Adrenal gland (tissue), 9 donors: ENCODE measurements at regions not wholly inside any gene's neighbourhood (a gene's known extent, or its start where the extent isn't known, plus 50 kb on each side); places are given as distances from the start of the nearest gene placed in this dataset.

Experiments
- DNase-seq, 7 donors: peaks; one replicate each; pipeline ENCODE4 v3.0.0-alpha.2; 2019 to 2020
- H3K27ac ChIP-seq, 5 donors: fragments of 200-600 bp; sonication (generic) in 4 of 5; 1 replicate in 3 of 5; 2 replicates in 2 of 5; pipeline versions ENCODE4 v1.5.1 to v1.8.0; 2016 to 2020; ENCODE audit warnings: mild to moderate bottlenecking in 1 of 5
- H3K27me3 ChIP-seq: fragments of 200-600 bp; 2 replicates; pipeline ENCODE4 v1.8.0; 2021
- H3K36me3 ChIP-seq, 2 donors: fragments of 200-600 bp; replicated peaks in 1 of 2; 1 replicate in 1 of 2; 2 replicates in 1 of 2; pipeline versions ENCODE4 v1.5.1 to v1.8.0; 2018 to 2022
- H3K4me1 ChIP-seq, 2 donors: fragments of 200-600 bp; replicated peaks in 1 of 2; 1 replicate in 1 of 2; 2 replicates in 1 of 2; pipeline versions ENCODE4 v1.5.1 to v1.8.0; 2018 to 2021
- H3K4me3 ChIP-seq, 4 donors: fragments of 200-600 bp; sonication (generic) in 3 of 4; one replicate each; pipeline ENCODE4 v1.5.1; 2016 to 2018
- H3K9me3 ChIP-seq, 3 donors: fragments of 200-600 bp; sonication (generic) in 1 of 3; replicated peaks in 1 of 3; 1 replicate in 2 of 3; 2 replicates in 1 of 3; pipeline versions ENCODE4 v1.5.1 to v1.8.0; 2016 to 2021
- CTCF ChIP-seq, 6 experiments: fragments of 450-650 bp in 4 of 6; fragments of 200-600 bp in 2 of 6; sonication (generic) in 1 of 6; IDR thresholded peaks; 1 replicate in 5 of 6; 2 replicates in 1 of 6; pipeline versions ENCODE4 v1.5.1 to v1.8.0; 2016 to 2021; ENCODE audit warnings: antibody characterized with exemption in 6 of 6, mild to moderate bottlenecking in 2 of 6, moderate library complexity in 1 of 6
- POLR2A ChIP-seq, 2 donors: fragments of 450-650 bp; IDR thresholded peaks; one replicate each; pipeline ENCODE4 v1.6.1; 2017; ENCODE audit warnings: antibody characterized with exemption in 2 of 2, mild to moderate bottlenecking in 2 of 2, moderate library complexity in 1 of 2
- WGBS, 4 donors: extraction: QIAGEN DNeasy Blood & Tissue Kit in 2 of 4; methylation state at CpG; one replicate each; pipeline versions ENCODE4 v1.1.5 to v1.1.7; 2013 to 2017; 5-methylcytosine and 5-hydroxymethylcytosine counted together
- intact Hi-C, 2 donors: fragments of 100-400 bp; cut with DNase I; formaldehyde crosslinking; loops; one replicate each; pipeline versions ENCODE4 v1.14.1 to v1.15.0; 2022 to 2023
- donor health status: healthy with polysubstance abuse.
- donor health status: Bipolar disorder and iron deficiency.
- donor health status: DM: yes; HTN: yes; CAD: no.
- donor health status: DM: no; HTN: no; CAD: no.
- donor health status: DM: no; HTN: no; CAD: no.

GRCh38 chr17:14506364-14506763 is 205.5 kb downstream of the HS3ST3B1 start:
- no peak for DNase-seq
- no peaks in the 10 kb centered on the region for H3K27me3 ChIP-seq
- H3K4me3 ChIP-seq: no peak overlapping the region
- no peaks in the 10 kb centered on the region for H3K36me3 ChIP-seq
- WGBS, 4 donors: 75 to 83% (median 80%) methylated on average over 5 of the region's 5 CpGs
- no peaks in the 10 kb centered on the region for H3K9me3 ChIP-seq
- intact Hi-C loops: no loop called here
- TF ChIP-seq CTCF (IDR thresholded peaks at IDR 0.05) (no peak), POLR2A (IDR thresholded peaks at IDR 0.05) (no peak)
- H3K27ac ChIP-seq: no peak overlapping the region
- H3K4me1 ChIP-seq: no peaks in the 10 kb centered on the region

- Histone ChIP-seq H3K4me1 (no peaks in the 10 kb centered on the region), H3K4me3 (no peak overlapping the region), H3K9me3 (no peaks in the 10 kb centered on the region), H3K36me3 (no peaks in the 10 kb centered on the region), H3K27me3 (no peaks in the 10 kb centered on the region), H3K27ac (no peak overlapping the region)
- 36 to 51% (median 41%) methylated on average over 3 of the region's 3 CpGs for WGBS, 4 donors
- no peak for TF ChIP-seq POLR2A (IDR thresholded peaks at IDR 0.05)
- TF ChIP-seq CTCF (IDR thresholded peaks at IDR 0.05): no peak
- no peak for DNase-seq
- intact Hi-C loops: no loop called here
Observed at GRCh38 chr17:14505606-14506005, 204.7 kb downstream of the HS3ST3B1 start.

GRCh38 chr17:14499976-14500375 is 199.1 kb downstream of the HS3ST3B1 start:
- intact Hi-C loops: no loop called here

GRCh38 chr17:14498812-14499211 is 197.9 kb downstream of the HS3ST3B1 start:
- no peak overlapping the region for H3K27ac ChIP-seq

More at GRCh38 chr17:14499976-14500375, 199.1 kb downstream of the HS3ST3B1 start:
- Histone ChIP-seq H3K27me3 (peaks cover 6% of the 10 kb centered on the region), H3K27ac (no peak overlapping the region), H3K4me1 (no peaks in the 10 kb centered on the region), H3K9me3 (no peaks in the 10 kb centered on the region), H3K36me3 (no peaks in the 10 kb centered on the region), H3K4me3 (no peak overlapping the region)
- WGBS, 4 donors: 69 to 90% (median 73%) methylated on average over 4 of the region's 4 CpGs
- no peak for TF ChIP-seq CTCF (IDR thresholded peaks at IDR 0.05)
- no peak for TF ChIP-seq POLR2A (IDR thresholded peaks at IDR 0.05)
- DNase-seq: no peak

More at GRCh38 chr17:14498812-14499211, 197.9 kb downstream of the HS3ST3B1 start:
- Histone ChIP-seq H3K4me1 (no peaks in the 10 kb centered on the region), H3K4me3 (no peak overlapping the region), H3K27me3 (peaks cover 6% of the 10 kb centered on the region), H3K36me3 (no peaks in the 10 kb centered on the region), H3K9me3 (no peaks in the 10 kb centered on the region)
- 70 to 80% (median 75%) methylated on average over 1 of the region's 1 CpG for WGBS, 4 donors
- TF ChIP-seq POLR2A (IDR thresholded peaks at IDR 0.05) (no peak), CTCF (IDR thresholded peaks at IDR 0.05) (no peak)
- DNase-seq: no peak
- intact Hi-C loops: no loop called here
